Ovary (tissue), 7 donors: ENCODE measurements at regions not wholly inside any gene's neighbourhood (a gene's known extent, or its start where the extent isn't known, plus 50 kb on each side); places are given as distances from the start of the nearest gene placed in this dataset.

Source experiments
- DNase-seq, 5 donors: peaks; one replicate each; pipeline ENCODE4 v3.0.0-alpha.2; 2019 to 2020
- H3K27ac ChIP-seq, 2 donors: fragments of 200-600 bp; one replicate each; pipeline versions ENCODE4 v1.5.1 to v1.8.0; 2019 to 2022
- H3K27me3 ChIP-seq: fragments of 200-600 bp; one replicate; pipeline ENCODE4 v1.8.0; 2022
- H3K36me3 ChIP-seq: fragments of 200-600 bp; sonication (generic); one replicate; pipeline ENCODE4 v1.5.1; 2019
- H3K4me1 ChIP-seq: one replicate; pipeline ENCODE4 v1.8.1; 2013; ENCODE audit warnings: mild to moderate bottlenecking, moderate library complexity; ENCODE audit not compliant: insufficient read depth
- H3K4me3 ChIP-seq: fragments of 200-600 bp; sonication (generic); one replicate; pipeline ENCODE4 v1.5.1; 2017
- H3K9me3 ChIP-seq, 2 donors: fragments of 200-600 bp in 1 of 2; sonication (generic) in 1 of 2; one replicate each; pipeline versions ENCODE4 v1.5.1 to v1.8.1; 2013 to 2019; ENCODE audit warnings: mild to moderate bottlenecking in 1 of 2, moderate library complexity in 1 of 2
- EP300 ChIP-seq: sonication (generic); formaldehyde crosslinking; IDR thresholded peaks from one replicate; pipeline ENCODE4 v1.6.1; 2017; ENCODE audit warnings: antibody characterized with exemption
- POLR2A ChIP-seq: fragments of 450-650 bp; IDR thresholded peaks from one replicate; pipeline ENCODE4 v1.6.1; 2017; ENCODE audit warnings: antibody characterized with exemption, mild to moderate bottlenecking, moderate library complexity
- WGBS, 3 donors: extraction: QIAGEN DNeasy Blood & Tissue Kit in 1 of 3; methylation state at CpG; one replicate each; pipeline versions ENCODE4 v1.1.5 to v1.1.7; 2013 to 2017; 5-methylcytosine and 5-hydroxymethylcytosine counted together
- intact Hi-C, 4 donors: fragments of 100-400 bp; cut with DNase I; formaldehyde crosslinking; loops; one replicate each; pipeline versions ENCODE4 v1.11.0 to v1.15.1; 2022 to 2023
- TF ChIP-seq, protein P1 (sequence below), 3 donors: fragments of 450-650 bp in 2 of 3; fragments of 200-600 bp in 1 of 3; IDR thresholded peaks; one replicate each; pipeline versions ENCODE4 v1.5.1 to v1.8.0; 2016 to 2022; ENCODE audit warnings: antibody characterized with exemption in 3 of 3, mild to moderate bottlenecking in 1 of 3
- donor health status: DM: no; HTN: no; CAD: no; lungs with moderate emphysema.
- donor health status: DM: no; HTN: no; CAD: no.
- donor health status: Bipolar disorder and iron deficiency.
- donor health status: DM: no; HTN: no; CAD: no.
- donor health status: DM: yes; HTN: yes; CAD: no.

DNA sequence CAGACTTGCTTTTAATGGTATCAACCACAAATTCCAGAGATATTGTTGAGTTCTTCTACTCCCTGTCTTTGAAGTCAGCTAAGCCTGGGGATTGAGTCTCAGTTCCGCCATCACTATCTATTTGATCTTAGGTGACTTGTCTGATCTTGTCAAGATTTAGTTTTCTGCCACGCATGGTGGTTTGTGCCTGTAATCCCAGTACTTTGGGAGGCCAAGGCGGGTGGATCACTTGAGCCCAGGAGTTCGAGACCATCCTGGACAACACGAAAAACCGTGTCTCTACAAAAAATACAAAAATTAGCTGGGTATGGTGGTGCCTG, 376.9 kb downstream of the FGF9 start:
- Histone ChIP-seq H3K9me3 (no peaks in the 10 kb centered on the region), H3K4me3 (no peak overlapping the region), H3K36me3 (no peaks in the 10 kb centered on the region), H3K4me1 (no peaks in the 10 kb centered on the region), H3K27ac (no peak overlapping the region), H3K27me3 (no peaks in the 10 kb centered on the region)
- 91 to 94% (median 92%) methylated on average over 6 of the region's 6 CpGs for WGBS, 3 donors
- DNase-seq: no peak
- intact Hi-C loops: no loop called here
- TF ChIP-seq POLR2A (no peak), EP300 (no peak)
- TF ChIP-seq, protein P1, sequence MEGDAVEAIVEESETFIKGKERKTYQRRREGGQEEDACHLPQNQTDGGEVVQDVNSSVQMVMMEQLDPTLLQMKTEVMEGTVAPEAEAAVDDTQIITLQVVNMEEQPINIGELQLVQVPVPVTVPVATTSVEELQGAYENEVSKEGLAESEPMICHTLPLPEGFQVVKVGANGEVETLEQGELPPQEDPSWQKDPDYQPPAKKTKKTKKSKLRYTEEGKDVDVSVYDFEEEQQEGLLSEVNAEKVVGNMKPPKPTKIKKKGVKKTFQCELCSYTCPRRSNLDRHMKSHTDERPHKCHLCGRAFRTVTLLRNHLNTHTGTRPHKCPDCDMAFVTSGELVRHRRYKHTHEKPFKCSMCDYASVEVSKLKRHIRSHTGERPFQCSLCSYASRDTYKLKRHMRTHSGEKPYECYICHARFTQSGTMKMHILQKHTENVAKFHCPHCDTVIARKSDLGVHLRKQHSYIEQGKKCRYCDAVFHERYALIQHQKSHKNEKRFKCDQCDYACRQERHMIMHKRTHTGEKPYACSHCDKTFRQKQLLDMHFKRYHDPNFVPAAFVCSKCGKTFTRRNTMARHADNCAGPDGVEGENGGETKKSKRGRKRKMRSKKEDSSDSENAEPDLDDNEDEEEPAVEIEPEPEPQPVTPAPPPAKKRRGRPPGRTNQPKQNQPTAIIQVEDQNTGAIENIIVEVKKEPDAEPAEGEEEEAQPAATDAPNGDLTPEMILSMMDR (IDR thresholded peaks at IDR 0.05): no peak

DNA sequence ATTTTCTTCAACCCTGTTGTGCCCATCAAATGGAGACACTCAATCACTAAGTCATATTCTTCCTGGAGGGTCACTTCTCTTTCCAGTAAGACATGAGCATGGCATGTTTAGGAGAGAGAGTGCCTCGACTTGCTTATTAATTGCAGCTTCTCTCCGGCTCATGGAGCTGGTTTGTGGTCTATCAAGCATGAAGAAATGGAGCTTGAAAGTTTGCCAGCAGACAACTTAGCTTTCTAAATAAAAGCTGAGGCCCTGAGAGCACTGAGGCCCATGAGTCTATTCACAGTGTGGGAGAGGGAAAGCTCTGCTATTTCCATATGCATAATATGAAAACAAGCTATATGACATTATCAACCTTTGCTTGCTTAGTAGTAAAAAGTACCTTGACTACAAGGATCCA, 378.5 kb downstream of the FGF9 start:
- no peaks in the 10 kb centered on the region for H3K4me1 ChIP-seq
- no peak overlapping the region for H3K4me3 ChIP-seq
- H3K9me3 ChIP-seq: no peaks in the 10 kb centered on the region
- no peak overlapping the region for H3K27ac ChIP-seq
- no peaks in the 10 kb centered on the region for H3K36me3 ChIP-seq
- 59 to 89% (median 68%) methylated on average over 2 of the region's 2 CpGs for WGBS, 3 donors
- intact Hi-C loops: no loop called here
- no peaks in the 10 kb centered on the region for H3K27me3 ChIP-seq
- no peak for TF ChIP-seq EP300
- TF ChIP-seq, protein P1 (IDR thresholded peaks at IDR 0.05): no peak
- TF ChIP-seq POLR2A: no peak
- DNase-seq: no peak

DNA sequence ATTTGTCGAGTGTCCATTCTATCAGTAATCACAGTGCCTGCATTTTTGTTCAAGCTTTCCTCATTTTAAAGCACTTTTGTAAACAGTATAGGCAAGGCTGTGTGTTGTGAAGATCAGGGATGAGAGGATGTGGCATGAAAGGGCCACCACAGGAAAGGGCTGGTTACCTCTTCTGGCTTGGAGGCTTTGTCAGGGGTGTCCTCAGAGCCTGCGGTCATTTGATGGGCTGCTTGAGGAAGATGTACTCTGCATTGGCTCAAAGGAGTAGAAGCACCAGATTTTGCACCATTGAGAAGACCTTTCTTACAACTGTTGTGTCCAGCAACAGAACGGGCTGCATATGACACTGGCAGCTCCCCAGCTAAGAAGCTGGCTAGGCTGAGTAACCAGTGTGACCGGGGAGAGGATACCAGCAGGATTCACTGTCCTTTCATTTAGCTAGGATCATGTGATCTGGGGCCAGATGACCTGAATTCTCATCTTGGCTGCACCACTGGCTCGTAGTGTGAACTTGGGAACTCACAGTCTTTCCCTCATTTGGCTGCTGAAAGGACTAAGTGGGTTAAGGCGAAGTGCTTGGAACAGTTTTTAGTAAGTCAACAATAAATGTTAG, 380.2 kb downstream of the FGF9 start:
- 90 to 93% (median 91%) methylated on average over 6 of the region's 6 CpGs for WGBS, 3 donors
- TF ChIP-seq, protein P1 (IDR thresholded peaks at IDR 0.05): no peak
- TF ChIP-seq POLR2A (no peak), EP300 (no peak)

DNA sequence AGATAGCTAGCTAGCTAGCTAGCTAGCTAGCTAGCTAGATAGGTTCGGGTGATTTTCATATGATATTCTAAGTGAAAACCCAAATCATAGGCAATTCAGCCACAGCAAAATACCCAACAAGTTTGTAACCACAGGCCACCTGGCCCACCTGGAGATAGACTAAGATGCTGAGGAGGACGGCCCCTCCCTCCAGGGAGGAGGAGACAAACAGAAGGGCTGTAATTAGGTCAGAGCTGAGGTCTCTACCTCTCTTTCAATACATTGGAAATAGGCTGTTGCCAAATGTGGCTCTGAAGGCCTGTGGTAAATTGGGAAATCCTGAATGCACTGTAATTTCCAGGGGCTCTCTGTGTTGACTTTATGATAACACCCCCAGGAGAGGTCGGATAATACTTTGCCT, 382.2 kb downstream of the FGF9 start:
- WGBS, 3 donors: 76 to 84% (median 77%) methylated on average over 3 of the region's 3 CpGs
- Histone ChIP-seq H3K4me3 (no peak overlapping the region), H3K27me3 (no peaks in the 10 kb centered on the region), H3K4me1 (no peaks in the 10 kb centered on the region), H3K9me3 (no peaks in the 10 kb centered on the region), H3K36me3 (no peaks in the 10 kb centered on the region), H3K27ac (no peak overlapping the region)
- TF ChIP-seq, protein P1 (IDR thresholded peaks at IDR 0.05): no peak
- TF ChIP-seq POLR2A: no peak
- intact Hi-C loops: no loop called here
- no peak for DNase-seq

More for the DNA sequence above, 380.2 kb downstream of the FGF9 start:
- intact Hi-C loops: no loop called here
- no peak for DNase-seq
- Histone ChIP-seq H3K4me1 (no peaks in the 10 kb centered on the region), H3K4me3 (no peak overlapping the region), H3K36me3 (no peaks in the 10 kb centered on the region), H3K27ac (no peak overlapping the region), H3K27me3 (no peaks in the 10 kb centered on the region), H3K9me3 (no peaks in the 10 kb centered on the region)
